NCI-H2081 treated with DMSO at 0.1 percent for 48 hours (cell line): ENCODE measurements at regions not wholly inside any gene's neighbourhood (a gene's known extent, or its start where the extent isn't known, plus 50 kb on each side); places are given as distances from the start of the nearest gene placed in this dataset.

ENCODE experiments used
- DNase-seq: peaks from one replicate; lab custom pipeline; 2025; lab: John Stamatoyannopoulos, UW

DNA sequence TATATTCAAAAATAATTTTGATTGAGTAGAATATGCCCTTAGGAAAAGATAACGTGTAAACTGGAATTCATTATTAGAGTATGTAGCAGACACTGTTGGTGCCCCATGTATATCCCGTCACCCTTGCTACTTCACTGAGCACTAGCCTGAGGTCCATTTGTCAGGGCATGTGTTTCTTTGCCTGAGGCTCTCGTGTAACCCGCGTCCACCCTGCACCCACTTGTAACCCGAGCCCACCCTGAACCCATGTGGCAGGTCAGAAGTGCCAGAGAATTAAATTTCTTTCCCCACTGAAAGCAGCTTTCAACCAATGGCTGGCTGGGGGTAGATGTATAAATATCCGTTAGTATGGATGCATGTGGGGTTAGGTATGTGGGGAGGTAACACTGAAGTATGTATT is 474.2 kb upstream of the ZNF385D start:
- no peak for DNase-seq

DNA sequence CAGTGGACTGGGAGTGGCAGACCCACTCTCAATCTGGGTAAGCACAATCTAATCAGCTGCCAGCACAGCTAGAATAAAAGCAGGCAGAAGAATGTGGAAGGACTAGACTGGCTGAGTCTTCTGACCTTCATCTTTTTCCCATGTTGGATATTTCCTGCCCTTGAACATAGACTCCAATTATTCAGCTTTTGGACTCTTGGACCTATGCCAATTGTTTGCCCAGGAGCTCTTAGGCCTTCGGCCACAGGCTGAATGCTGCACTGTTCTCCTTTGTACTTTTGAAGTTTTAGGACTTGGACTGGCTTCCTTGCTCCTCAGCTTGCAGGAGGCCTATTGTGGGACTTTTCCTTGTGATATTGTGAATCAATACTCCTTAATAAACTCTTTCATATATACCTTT is 477.7 kb upstream of the ZNF385D start:
- DNase-seq, result no peak

DNA sequence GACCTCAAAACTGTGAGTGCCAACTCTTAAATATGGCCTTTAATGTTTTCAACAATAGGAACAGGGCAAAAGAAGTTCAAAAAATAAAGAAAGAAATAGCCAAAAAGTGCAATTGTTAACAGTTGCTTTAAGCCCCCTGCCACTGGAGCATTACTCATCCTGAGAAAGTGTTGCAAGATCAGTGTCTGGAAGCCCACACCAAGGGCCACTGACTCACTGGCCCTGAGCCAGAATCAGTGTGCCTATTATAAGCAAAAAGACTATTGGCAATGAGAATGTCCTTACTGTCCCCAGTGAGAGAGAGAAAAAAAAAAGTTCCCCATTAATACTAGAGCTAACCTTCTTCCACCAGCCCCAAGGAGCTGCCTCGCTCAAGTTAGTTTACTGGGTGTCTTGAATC is 480.1 kb upstream of the ZNF385D start:
- no peak for DNase-seq

DNA sequence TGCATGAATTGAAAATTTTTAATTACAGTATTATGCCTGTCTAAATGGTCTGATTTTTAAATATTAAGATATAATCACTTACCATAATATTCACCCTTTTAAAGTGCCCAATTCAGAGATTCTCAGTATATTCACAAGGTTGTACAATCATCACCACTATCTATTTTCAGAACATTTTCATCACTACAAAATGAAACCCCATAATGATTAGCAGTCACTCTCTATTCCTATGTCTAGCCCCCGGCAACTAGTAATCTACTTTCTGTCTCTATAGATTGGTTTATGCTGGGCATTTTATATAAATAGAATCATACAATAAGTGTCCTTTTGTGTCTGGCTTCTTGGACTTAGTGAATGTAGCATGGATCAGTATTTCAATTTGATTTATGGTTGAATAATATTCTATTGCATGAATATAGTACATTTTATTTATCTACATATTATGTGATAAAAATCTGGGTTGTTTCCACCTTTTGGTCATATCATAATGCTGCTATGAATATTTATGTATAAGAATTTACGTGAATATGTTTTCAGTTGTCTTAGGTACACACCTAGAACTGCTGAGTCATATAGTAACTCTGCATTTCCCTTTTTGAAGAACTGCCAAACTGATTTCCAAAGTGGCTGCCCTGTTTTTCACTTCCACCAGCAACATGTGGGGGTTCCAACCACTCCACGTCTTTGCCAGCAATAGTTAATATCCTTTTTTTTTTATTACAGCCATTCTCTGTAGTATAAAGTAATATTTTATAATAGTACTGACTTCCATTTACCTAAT is 485.7 kb upstream of the ZNF385D start:
- no peak for DNase-seq

DNA sequence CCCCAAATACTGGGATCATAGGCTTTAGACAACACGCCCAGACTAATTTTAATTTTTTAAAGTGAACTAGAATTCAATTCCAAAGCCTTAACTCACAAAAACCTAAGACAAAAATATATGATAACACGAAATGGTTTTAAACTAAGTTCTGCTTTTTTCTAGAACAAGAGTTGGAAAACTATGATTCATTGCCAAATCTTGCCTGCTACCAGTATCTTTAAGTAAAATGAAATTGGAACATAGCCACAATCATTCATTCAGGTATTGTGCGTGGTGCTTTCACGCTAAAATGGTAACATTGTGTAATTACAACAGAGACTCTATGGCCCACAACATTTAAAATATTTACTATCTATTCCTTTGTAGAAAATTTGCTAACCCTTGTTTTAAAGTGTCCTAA is 488.0 kb upstream of the ZNF385D start:
- no peak for DNase-seq

DNA sequence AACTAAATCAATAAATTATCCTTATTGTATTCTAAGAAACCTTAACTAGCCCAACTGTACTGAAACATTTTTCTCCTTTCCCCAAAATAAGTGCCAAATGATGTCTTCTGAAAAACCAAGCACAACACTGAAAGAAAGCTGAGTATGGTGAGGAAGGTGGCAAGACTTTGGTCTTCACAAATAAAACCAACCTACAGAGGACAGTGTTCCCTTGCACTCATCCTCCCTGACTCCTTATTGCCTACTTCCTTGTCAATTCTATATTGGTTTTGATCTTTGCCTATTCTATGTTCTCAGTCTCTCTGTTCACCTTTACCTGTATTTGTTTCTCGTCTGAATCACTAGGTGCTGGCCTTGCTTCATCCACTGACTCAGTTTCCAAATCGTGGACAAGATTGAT is 490.1 kb upstream of the ZNF385D start:
- DNase-seq, result no peak

DNA sequence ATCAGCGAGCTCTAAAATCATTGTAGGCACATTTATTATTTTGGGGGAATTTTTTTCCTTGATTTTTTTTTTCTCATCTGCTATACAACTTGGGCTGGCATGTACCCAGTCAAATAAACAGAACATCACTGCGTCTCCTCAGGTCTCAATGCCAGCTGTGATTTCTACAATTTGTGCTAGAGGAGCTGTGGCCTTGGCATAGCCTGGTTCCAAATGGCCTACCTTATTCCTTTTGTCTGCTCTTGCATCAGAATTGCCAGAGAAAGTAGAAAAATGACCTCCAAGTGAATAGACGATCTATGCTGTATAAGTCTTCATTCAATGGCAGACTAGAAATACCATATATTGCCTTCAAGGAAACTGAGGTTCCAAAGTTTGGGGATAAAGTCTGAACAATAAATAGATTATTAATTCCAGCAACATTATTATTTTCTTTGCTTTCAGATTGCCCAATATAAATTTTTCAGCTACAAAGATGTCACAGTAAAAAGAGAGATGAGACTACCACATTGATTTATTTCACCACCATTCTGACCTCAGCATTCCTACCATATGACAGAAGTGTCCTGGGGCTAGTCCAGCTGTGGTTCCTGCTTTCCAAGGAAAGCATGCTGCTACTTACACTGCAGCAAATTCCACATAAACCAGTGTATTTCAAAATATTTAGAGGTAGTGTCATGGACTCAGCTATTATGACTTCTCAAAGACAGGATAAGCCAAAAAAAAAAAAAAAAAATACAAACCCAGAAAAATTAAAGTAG is 493.9 kb upstream of the ZNF385D start:
- DNase-seq, result no peak

DNA sequence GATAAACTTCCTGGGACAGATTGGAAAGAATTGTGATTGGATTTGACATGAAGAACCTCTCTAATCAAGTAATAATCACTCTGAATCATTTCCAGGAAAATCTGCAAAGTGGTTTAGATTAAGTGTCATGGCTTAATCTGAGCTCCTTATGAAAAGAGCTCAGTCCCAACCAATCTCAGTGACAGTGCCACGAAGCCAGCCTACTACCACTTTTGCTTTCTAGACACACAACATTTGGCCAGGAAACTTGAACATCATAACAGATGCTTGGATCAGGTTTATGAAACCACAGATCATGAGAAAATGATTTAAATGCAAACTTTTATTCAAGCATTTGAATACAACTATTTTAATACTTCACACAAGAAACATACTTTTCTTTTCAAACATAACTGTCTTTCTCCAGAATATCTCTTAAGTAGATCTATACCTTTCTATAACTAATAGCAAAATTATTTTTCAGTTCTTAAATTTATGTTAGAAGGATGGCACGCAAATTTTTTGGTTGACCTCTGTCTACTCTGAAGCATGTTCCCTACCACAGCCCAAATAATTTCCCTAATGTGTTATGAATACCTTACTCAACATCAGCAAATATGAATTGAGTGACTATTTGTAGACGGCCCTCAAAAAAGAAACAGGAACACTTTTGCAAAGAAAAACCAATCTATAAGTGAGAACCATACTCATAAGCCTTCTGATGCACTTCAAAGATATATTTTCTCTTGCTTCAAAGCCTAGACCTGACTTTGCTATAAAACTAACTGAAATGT is 495.0 kb upstream of the ZNF385D start:
- no peak for DNase-seq

DNA sequence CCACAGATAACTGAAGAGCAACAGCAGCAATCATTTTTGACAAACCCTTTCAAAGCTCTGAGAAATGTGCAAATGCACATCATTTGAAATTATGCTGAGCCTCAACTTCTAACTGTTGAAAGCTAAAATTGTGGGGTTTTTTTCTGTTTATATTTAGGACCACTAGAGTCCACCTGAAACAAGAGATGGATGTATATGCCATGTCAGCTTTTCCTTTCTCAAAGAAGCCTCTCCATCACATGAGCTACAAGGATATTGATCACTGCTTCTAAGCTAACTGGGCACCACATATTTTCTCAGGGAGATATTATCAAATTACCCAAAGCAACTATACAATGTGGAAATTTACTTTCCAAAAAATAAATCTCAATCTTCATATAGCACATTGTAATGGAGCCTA is 498.6 kb upstream of the ZNF385D start:
- DNase-seq, result no peak

DNA sequence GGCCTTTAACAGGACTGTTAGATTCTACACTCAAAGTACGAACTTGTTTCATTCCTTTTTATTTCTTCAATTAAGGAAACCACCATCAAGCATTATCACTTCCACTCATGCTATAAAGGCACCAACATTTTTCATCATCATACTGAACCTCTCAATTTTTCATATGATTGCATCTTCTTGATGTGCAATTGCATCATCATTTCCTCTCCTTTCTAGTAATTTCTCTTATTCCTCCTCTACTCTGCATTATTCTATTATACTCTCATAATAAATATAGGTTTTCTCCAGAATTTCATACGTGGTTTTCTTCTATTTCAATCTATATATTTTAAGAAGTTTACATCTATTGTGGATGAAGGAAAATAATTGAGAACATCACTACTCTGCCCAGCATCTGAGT is 506.2 kb upstream of the ZNF385D start:
- no peak for DNase-seq

DNA sequence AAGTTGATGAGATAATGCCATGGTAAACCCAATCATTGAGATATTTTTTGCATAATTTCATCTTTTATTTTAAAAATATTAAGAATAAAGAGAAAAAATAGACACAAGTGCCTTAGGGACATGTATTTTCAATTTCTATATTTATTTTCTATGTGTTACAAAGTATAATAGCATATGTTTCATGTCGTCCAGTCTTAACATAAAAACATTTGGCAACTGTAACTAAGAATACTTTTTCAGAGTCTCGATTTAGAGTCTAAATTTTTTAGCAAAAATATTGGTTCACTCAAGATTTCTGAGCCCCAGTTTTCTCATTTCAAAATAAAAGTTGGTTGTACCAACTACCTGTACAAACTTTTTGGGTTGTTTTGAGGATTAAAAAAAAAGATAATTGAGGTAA is 511.4 kb upstream of the ZNF385D start:
- DNase-seq, result no peak

DNA sequence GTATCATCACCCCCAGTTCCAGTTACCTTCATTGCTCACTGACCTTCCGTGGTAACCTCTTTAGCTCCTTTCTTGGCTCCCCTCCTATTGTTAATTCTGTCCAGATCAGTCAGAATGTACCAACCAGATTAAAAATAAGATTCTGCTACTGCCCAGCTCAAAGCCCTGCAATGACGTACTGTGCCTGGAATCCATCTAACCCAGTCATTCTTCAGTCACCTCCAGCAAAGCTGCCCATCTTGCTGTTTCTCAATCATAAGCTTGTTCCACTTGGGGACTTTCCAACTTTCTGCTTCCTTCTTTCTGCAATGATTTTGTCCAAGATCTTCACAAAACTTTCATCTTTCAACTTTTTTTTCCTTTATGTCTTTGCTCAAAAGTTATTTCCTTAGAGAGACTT is 512.0 kb upstream of the ZNF385D start:
- DNase-seq, result no peak

DNA sequence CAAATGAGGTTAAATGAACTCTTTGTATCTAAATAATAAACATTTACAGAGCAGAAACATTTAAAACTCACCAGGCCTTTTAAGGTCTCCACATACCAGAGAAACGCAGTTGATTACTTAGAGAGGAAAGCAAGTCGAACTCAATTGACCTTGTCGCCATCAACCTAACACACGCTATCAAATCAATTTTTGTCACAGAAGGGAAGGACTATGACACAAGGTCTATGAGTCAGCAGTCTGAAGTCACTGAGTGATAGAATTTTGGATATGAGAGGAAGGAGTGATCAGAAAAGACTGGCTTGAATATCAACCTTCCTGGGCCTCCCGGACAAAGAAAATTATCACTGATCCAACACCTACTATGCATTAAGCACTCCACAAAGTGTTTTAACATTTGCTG is 514.4 kb upstream of the ZNF385D start:
- DNase-seq, result no peak

DNA sequence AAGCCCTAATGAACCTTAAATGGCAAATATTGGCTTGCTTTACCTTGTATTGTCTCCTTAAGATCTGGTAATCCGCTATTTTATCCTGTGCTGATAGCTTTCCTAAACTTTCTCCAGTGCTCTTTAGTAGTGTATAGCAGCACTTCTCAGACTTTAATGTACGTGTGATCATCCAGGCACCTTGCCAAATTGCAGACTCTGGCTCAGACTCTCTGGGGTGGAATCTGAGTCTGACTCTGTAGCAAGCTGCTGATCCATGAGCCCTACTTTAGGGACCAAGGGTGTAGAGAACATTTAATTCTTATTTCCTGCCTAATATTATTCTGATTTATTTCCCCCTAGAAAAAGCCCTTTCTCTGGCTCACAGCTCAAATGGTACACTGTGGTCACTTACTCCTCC is 518.8 kb upstream of the ZNF385D start:
- DNase-seq, result no peak

DNA sequence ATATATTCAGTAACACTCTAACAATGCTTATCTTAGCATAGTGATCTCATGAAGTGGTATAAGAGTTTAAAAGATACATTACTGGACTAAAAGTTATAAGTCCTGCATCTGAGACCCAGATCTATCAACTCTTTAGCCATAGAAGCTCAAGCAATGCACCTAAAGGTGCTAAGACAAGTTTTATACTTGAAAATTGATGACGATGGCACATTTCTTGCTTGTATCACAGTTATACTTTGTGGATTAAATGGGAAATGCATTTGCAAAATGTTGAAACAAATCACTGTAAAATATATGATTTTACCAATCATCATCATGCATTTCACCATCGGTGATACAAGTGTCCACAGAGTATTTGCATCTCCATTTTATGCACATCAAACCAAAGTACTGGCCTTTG is 525.3 kb upstream of the ZNF385D start:
- no peak for DNase-seq

DNA sequence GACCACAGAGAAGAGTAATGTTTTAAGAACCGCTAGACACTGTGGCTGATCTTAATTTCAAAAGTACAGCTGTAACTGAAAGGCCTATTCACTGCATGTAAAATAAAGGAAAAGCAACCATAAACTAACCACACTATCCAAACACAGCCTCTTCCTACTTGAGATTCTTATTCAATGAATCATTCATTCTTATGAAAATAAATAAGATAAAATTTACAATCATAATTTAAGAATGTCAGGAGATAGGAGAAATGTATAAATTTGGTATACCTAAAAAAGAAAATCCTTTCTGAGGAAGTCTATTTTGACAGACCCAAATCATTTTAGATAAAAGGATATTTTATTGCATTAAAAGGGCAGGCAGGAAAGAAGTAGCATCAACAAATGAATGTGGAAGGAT is 533.5 kb upstream of the ZNF385D start:
- no peak for DNase-seq

DNA sequence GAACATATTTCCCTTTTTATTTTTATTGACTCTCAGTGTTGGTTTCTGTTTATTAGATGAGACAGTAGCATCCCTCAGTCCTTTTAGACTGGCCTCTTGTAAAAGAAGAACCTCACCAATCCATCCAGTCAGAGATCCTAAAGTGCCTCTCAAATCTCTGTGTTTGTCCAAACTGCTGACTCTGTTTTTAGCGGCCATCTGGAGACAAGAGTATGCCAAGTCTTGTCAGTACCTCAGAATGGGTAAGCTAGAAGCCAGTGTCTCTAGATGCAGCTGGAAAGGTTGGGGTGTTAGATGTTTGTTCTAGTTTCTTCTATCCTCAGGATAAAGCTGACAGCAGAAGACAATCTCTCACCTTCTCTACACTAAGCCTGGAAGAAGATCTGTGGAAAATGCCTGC is 537.7 kb upstream of the ZNF385D start:
- no peak for DNase-seq

DNA sequence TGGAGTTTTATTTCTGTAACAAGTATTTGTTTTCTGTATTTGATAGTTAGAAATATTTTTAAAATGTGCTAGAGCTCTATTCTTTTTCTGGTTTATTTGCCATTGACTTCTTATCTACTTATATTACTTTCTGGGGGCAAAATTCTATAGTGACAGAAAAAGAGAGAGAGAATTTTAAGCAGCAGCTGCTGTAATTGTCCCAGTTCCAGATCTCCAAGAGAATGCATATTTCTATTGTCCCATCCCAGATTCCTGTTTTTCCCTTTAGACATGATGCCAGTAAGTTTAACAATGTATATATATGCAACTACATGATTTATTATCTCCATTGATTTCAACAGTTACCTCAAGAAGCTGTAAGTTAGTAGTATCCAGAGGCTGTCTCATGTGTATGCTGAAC is 541.7 kb upstream of the ZNF385D start:
- DNase-seq, result no peak

DNA sequence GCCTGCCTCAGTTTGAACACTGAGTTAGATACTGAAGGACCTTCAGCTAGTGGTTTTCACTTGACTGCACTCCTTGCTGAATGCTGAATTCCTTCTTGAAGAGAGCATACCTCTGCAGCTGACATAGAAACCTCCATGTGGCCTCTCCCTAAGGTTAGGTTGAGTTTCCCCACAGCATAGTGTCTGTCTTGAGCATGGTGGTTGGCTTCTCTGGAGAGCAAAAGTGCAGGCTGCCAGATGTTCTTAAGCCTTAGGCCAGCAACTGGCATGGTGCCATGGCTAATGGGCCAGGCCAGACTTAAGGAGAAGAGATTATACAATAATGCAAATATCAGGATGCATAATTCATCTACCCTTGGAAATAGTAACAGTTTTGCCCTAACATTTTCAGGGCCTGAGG is 545.6 kb upstream of the ZNF385D start:
- DNase-seq, result no peak

DNA sequence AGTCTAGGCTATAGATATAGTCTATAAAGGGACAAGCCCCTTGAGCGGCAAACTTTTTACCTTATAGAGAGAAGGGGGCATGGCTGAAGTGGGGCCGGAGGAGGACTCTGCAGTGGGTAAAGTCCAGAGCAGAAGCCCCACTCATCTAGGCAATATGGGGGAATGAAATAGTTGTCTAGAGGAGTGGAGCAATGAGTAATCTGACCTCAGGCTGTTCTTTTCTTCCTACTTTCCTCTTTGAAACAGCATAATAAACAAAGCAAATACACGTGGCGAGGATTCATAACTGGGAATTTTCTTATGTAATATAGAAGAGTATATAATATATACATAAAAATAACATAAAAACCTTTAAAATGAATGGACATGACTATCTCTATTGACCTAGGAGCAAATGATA is 546.4 kb upstream of the ZNF385D start:
- no peak for DNase-seq

DNA sequence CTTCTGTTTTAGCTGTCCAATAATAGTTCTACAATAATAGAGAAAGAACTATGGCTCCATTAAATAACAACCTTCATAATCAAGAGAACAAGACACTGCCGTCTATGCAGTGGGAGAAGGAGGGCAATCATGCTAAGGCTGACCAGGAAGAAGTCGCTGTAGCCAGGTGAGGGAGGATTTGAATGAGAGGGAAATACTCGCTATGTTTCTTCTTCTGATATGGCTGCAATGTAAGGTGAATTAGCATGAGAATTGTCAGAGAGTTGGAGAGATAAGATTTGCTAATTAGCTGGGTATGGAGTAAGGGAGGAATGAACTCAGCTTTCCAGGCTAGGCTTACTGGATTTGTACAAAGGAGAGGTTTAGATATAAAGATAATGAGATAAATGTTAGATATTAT is 555.4 kb upstream of the ZNF385D start:
- no peak for DNase-seq

DNA sequence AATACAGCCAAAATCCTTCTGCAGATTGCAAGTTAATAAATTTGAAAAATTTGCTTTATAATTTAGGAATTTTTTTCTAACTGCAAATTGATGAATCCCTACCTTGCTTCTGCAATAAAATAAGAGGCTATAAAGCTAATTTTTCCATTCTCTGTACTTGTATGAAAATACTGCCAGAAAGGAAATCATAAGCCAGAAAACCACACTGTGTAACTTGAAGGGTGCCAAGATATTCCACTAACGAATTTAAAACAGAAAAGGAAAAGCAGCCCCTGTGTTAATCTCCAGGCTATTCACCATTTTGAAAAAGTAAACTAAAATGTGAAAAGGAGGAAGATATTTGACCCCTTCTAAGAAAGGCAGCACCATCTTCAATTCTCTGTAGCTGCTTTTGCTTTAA is 557.9 kb upstream of the ZNF385D start:
- no peak for DNase-seq

DNA sequence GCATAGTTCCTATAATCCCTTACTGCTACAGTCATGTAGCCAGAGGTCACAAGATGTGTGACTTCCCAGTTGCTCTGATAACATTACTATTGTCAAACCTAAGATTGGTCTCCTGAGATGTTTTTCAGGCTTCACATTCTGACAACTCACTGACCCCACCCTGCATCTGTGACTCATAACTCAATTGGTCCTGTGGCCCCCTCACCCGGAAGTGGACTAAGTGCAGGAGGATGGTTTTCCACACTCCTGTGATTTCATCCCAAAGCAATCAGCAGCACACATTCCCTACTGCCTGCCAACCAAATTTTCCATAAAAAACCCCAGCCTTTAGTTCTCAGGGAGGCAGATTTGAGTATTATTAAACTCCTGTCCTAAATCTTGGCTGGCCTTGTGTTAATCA is 564.9 kb upstream of the ZNF385D start:
- no peak for DNase-seq
